GM18907 (cell line): ENCODE measurements at regions not wholly inside any gene's neighbourhood (a gene's known extent, or its start where the extent isn't known, plus 50 kb on each side); places are given as distances from the start of the nearest gene placed in this dataset.
"Not testable (repeated sequence)": the region's sequence is repeated elsewhere in the genome, so short reads cannot be mapped to it uniquely, and the experiment has no call there.

ENCODE experiments used
- ATAC-seq: cut with Tn5 transposase; IDR thresholded peaks from one replicate; pipeline ENCODE4 v1.9.1; 2021; ENCODE audit warnings: mild to moderate bottlenecking, moderate library complexity; ENCODE audit not compliant: unreplicated experiment

DNA sequence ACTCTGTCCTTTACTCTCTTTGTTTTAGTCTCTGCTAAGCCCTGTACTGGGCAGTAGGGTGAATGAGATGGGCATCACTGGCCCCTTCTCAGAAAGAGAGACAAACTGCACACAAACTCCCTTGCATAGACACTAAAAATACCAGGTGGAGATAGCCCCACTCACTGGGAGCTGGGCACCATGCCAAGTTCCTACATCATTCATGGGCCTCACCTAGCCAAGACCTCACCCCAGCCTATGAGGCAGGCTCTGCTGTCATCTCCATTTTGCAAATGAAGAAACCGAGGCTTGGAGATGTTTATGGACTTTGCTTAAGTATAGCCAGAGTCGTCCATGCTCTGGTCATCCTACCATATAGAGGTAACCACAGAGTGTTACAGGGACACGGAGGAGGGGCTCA, 499.8 kb upstream of the CDH11 start:
- ATAC-seq = no peak

DNA sequence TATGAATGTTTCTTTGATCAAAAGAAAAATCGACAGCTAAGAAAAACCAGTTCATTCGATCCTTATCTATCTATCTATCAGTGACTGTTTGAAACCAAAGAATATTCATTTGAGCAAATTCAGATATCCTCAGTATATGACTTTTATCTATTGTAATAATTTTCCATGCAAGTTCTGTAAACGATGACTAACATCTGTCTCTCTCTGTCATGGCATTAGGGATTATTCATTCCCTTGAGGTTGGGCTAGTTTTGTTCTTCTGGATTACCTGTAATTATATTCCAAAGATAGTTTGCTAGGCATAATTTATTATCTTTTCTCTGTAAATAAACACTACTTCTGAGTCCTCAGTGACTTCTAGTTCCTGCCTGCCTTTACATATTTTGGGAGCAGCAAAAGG, 497.7 kb upstream of the CDH11 start:
- ATAC-seq = no peak

DNA sequence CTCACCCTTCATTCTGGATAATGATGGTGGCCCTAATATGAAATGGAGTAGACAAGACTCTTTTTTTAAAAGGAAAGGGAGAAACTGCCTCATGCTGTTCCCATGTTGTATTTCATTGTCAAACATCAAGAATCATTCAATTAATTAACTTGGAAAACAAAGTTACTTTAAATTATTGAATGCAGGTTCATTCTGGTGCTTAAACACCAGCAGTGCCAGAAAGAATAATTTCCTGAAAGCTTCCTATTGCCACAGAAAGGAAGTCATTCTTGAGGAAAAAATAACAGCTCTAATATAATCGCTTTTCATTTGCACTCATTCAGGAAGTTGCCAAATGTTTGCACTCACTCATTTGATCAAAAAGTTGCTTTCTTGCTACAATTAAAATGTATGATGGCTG, 497.1 kb upstream of the CDH11 start:
- no peak for ATAC-seq

DNA sequence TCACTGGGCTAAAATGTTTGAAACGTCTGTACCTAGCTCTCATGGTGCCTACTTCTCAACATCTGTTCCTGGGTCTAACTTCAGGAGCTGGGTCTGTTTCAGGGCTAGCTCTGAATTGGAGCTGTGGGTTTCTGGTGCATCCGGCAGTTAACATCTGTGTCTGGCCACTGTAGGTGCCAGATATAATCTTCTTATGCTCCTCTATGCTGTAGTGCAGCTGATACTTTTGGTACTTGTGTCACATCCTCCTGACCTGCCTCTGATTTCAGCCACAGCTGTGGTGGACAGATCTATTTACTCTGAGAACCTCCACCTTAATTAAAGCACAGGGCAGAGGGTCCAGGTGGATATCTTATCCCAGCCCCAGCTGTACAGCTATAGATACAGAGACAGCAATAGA, 496.5 kb upstream of the CDH11 start:
- ATAC-seq = no peak

DNA sequence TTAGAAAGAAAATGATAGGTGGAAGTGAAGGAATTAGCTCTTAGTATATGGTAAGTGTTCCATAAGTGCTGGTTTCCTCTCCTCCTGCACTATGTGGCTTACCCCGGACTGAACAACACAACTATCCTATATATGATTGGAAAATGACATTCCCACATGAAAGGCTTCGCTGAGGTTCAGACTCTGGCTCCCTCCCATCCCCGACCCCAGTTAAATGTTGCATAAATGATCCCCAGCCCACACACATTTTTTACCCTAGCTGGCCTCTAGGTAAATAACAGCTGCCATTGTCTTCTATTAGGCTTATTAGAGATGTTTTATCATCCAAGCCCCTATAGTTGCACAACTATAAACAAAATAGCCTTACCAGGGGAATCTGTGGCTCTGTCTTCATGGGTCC, 495.6 kb upstream of the CDH11 start:
- no peak for ATAC-seq

DNA sequence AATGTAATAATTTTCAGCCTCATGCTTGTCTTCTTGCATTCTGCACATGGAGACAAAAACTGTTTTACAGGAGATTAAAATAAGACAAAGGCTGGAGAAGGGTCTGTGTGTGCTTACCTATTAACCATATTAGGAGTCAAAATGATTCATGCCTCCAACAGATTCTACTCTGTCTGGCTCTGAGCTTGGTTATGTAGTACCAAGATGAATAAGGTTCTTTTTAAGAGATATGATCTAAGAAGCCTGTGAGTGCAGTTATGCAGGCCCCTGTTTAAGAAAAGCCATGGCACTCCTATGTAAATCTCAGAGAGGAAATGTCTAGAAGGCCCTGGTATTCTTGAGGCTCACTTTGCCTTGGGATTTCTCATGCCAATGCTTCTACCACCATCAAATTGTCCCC, 486.6 kb upstream of the CDH11 start:
- ATAC-seq = no peak

DNA sequence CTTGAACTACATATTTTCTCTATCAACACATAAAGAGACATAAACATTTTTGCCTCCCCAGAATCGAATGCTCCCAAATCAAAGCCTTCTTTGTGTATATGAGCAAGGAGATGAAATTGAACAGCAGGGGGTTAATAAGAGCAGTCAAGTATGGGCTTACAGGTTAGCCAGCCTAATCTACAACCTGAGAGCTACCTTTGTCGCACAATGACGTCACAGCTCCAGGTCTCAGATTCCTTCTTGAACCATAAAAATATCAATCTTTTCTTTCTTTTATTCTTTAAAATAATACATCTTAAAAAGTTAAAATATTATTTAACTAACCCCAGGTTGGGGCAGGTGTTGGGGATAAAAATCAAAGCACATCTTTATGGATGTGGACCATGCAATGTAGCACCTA, 482.9 kb upstream of the CDH11 start:
- ATAC-seq = no peak

DNA sequence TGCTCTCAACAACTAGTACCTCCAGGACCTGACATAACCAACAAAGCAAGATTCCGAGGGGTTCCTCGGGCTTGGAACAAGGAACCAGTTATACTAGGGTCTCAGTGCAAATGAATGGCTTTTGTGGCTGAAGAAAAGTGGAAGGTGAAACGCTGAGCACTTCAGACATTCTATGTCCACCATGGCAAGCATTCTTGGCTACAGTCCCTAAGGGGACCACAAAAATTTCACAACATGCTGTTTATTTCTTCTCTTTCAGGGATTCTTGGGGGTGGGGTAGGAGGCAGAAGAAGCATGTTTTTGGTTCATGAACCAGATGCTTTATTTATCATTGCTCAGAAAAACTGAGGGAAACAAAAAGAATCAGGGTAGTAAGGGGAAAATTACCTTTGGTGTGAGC, 479.9 kb upstream of the CDH11 start:
- no peak for ATAC-seq

DNA sequence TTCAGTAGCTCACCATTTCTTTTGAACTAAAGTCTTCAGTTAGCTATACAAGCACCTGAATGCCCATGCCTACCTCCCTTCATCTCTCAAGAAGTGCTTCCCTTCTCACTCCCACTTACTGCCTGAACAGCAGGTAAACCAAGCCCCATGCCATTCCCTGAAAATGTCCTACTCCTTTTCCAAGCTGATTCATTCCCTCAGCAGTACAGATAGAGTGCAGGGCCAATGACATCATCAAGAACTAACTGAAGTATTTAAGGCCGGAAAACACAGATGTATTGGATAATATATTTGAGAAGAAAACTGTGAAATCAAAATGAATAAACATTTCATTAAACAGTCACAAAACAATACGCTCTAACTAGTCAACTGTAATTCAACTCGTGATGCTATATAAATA, 478.8 kb upstream of the CDH11 start:
- no peak for ATAC-seq

DNA sequence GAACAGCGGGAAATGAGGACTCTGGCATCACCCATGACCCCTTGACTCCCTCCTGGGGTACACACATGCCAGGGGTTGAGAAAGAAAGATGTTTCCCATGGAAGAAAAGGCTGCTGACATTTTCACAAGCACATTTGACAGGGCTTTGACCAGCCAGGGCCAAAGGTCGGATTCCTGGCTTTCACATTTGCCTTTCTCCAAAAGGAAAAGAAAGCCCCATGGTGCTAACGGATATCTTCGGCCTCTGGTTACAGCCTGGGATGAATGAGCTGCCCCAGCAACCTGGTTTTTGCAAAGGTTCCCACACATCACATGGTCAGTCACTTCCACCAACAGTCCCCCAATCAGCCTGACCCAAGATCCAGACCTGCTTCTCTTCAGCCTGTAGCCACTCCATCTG, 478.2 kb upstream of the CDH11 start:
- ATAC-seq = no peak

DNA sequence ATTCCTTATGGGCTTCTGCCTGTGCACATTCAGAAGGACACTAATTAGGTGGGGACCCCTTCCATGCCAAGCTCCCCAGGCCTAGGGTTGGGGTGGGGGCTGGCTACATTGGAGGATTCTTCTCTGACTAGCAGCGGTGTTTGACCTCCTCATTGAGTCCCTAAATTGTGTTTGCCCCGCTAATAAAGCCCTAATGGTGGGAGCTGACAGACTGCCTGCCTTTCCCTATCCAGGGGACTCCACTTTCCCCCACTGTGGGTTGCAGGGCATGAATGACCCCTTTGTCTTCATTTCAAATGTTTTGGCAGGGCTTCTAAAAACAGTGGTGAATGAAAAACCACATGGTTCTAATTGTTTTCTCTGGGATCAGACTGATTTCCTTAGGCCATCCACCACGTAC, 476.8 kb upstream of the CDH11 start:
- ATAC-seq = no peak

DNA sequence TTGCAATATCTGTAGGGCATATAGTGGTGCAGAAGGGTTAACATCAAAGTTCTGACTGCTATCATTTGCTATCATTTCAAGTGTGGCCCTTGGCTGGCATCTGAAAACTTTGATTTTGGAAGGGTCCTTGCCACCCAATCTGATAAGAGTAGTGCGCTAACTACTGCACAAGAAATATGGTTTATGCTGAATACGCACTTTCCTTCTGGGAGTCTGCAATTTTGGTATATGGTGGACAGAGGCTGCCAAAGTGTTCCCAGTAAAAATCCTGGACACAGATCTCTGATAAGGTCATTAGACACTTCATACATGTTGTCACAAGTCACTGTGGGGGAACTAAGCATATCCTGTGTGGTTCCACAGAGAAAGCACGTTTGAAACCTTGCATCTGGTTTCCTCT, 461.6 kb upstream of the CDH11 start:
- ATAC-seq = no peak

DNA sequence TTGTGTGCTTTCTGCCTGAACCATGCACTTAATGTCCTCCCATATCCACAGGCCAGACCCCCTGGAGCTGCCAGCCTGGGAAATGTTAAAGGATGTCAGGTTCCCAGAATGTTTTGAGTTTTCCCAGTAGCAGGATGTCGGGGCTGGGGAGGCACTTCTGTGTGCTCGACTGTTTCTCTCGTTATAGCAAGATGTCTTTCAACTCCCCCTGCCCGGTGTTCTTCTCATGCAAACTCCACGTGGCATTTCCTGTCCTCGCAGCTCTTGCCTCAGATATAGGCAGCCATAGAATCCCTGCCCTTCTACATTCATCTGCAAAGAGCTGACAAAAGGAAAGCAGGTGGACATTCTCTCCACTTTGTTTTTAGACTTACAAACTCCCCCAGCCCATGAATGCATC, 457.2 kb upstream of the CDH11 start:
- ATAC-seq = no peak

DNA sequence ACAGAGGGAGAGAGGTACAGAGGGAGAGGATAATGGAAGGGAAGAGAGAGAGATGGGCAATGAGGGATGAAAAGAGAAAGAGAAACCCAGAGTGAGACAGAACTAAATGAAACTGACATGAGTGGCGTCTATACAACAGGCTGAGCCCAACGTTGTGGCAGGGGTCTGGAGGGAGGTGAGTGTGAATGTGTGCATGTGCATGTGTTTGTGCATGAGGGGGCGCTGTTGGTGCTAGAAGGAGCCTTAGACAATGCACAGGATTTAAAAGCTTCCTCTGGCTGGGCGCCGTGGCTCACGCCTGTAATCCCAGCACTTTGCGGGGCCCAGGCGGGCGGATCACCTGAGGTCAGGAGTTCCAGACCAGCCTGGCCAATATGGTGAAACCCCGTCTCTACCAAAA, 454.8 kb upstream of the CDH11 start:
- ATAC-seq = no peak

DNA sequence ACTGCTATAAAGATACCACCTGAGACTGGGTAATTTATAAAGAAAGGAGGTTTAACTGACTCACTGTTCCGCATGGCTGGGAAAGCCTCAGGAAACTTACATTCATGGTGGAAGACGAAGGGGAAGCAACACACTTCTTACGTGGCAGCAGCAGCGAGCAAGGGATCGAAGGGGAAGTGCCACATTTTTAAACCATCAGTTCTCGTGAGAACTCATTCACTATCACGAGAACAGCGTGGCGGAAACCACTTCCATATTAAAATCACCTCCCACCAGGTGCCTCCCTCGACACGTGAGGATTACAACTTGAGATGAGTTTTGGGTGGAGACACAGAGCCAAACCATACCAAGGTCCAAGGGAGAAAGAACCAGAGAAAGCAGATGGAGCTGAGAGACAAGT, 454.3 kb upstream of the CDH11 start:
- ATAC-seq = no peak

DNA sequence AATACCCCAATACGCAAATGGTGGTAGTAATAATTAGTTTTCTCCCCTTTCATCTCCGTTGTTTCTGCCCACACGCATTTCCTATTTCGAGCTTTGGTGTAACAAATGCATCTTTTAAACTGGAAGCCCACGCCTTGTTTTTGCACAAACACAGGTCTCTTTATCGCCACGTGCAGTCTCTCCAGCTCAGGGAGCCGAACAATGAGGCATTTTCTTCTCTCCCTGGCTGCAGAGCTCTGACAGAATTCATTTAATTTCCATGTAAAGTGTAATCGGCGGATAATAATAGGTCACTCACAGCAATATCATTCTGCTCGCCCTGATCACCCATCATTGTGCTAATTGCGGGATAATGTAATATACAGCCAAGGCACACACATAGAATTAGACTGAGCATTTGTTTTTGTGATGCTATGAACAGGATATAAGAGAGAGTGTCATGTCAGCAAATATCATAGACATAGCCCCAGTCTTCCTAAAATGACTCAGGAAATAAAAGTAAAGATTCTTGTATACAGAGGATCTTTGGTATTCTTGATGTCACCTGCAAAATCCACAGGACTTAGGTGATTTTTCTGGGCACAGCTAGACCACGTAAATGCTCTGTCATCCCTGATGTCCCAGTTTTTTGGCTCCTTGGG, 452.6 kb upstream of the CDH11 start:
- no peak for ATAC-seq

DNA sequence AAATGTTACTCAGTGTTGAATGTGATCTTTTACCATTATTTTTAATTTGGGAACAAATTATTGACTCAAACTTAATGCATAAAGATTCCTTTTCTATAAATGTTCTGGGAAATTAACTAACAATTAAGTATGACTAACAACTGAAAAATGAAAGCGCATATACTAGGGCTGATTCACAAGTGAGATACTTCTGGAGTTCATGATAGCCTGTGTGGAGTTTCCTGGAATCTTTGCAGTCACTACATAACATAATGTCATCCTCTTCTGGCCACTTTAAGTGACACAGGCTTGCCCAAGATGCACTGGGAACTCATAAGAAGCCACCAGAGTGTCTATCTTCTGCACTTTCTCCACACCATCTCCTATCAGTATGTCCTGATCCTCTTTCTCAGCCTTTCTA, 450.3 kb upstream of the CDH11 start:
- ATAC-seq = no peak

DNA sequence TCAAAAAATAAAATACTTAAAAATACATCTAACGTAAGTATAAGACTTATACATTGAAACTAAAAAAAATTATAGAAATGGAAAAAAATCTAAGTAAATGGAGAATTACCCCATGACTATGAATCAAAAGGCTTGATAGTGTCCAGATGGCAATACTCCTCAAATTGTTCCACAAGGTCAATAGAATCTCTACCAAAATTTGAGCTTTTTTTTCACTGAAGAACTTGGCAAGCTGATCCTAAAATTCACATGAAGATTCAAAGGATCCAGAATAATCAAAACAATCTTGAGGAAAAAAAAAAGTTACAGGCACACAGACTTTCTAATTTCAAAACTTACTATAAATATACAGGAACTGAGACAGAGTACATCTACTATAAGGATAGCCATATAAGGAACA, 448.4 kb upstream of the CDH11 start:
- no peak for ATAC-seq

DNA sequence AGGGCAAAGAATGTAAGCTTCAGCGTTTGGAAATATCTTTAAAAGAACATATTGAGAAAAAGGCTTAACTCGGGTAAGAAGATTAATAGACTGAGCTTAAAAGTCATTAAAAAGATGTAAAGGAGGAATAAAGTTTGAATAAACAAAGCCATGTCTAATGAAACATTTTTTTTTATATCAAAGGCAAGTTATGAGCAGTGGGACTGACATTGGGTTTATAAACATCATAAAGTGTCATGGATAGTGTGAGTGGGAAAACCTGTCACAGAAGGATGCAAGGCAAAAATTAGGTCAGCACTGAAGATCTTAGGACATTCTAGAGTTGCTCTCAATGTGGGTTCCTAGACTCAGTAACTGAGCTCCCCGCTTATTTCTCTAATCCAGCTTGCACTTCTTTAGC, 438.0 kb upstream of the CDH11 start:
- no peak for ATAC-seq

DNA sequence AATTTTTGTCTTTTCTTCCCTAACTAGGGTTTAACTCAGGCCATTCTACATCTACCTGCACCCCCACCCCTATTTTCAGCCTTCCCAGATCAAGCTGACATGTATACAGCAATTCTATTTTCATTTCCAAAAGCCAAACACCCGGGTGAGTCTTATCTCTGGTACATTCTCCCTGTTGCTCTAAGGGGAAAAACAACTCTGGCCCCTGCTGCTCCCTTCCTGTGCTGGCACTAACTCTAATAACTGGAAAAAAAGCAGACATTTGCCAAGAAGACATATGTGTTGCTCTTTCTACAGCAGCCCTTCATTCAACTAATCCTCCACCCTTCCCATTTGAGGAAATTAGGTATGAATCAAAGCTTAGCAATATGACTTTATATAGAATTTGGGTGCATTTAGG, 427.8 kb upstream of the CDH11 start:
- not testable (repeated sequence) for ATAC-seq

DNA sequence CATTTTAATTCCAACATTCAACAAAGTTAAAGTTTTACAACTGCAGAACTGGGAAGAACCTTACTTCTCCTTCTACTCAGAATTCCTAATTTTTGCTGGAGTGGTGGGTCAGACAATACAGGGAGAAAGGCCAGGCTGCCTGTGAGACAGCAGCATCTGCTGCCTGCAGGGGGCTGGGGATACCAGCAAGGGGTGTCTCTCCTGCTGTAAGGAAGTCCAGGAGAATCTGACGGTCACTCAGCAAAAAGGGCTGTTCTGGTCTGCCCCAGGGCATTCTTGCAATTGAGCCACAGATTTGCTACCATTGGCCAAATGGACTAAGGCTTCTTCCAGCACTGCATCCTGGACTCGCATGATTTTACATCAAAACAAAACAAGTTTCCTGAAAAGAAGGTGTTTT, 426.6 kb upstream of the CDH11 start:
- ATAC-seq = no peak

DNA sequence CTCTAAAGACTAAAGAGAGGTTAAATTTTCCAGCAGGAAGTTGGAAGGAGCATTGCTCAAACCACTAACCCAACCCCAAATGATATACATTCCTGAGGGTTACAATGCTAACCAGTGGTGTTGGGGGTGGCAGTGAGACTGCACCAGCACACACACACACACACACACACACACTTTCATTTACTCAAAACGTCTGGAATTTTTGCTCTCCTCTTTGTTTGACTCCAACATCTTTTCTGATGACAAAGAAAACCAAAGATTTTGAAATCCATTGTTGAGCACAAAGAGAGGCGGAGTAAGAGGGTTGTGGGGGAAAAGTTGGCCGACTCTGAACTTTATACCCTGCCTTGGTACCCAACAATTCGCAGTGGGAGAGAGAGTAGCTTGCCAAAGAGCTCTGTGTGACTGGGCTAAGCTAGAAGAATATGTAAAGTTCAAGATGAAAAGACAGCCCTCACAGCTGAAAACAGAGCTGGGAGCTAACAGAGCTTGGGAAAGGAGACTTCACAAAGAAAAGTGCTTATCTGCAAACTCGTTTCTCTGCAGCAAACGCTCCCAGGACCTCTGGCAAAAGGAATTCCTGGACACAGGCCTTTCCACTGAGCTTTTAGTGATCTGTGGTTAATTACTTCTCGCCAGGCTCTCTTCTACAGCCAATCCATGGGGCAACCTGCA, 426.0 kb upstream of the CDH11 start:
- ATAC-seq = no peak

DNA sequence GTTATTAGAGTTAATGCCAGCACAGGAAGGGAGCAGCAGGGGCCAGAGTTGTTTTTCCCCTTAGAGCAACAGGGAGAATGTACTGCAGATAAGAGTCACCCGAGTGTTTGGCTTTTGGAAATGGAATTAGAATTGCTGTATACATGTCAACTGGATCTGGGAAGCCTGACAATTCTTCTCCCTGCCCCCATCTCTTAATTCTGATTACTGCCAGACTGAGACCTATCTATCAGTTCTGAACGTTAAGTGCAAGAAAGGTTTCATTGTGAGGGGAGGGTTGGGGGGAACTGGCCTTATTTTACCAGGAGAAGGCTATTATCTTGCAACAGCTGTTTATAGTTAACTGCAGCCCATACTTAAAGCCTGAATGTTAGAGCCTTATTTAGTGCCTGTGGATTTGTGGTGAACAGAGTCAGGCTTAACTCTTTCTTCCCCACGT, 424.5 kb upstream of the CDH11 start:
- no peak for ATAC-seq
